GM18867 (cell line): ENCODE measurements at regions not wholly inside any gene's neighbourhood (a gene's known extent, or its start where the extent isn't known, plus 50 kb on each side); places are given as distances from the start of the nearest gene placed in this dataset.
"Not testable (repeated sequence)": the region's sequence is repeated elsewhere in the genome, so short reads cannot be mapped to it uniquely, and the experiment has no call there.

ENCODE experiments used
- ATAC-seq: cut with Tn5 transposase; IDR thresholded peaks from one replicate; pipeline ENCODE4 v1.9.1; 2021; ENCODE audit warnings: mild to moderate bottlenecking, moderate library complexity; ENCODE audit not compliant: unreplicated experiment

GRCh38 chr6:96276305-96276704, 245.3 kb upstream of the UFL1 start:
- ATAC-seq, result no peak

DNA sequence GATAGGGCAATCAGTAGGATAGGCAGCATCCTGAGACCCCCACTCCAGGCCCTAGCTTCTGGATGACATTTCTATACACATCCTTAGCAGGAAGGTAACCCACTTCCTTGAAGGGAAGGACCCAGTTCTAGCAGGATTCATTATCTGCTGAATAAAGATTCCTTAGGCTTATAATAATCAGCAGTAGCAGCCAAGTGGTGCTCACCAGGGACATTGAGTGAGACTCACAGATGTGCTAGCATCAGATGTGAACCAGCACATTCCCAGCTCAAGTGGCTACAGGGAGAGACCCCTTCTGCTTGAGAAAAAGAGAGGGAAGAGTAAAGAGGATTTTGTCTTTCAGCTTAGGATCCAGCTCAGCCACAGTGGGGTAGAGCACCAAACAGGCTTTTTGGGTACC, 244.8 kb upstream of the UFL1 start:
- no peak for ATAC-seq

- no peak for ATAC-seq
Measured at GRCh38 chr6:96279084-96279483, 242.5 kb upstream of the UFL1 start.

GRCh38 chr6:96286503-96286902, 235.1 kb upstream of the UFL1 start:
- ATAC-seq, result no peak

- no peak for ATAC-seq
Measured at GRCh38 chr6:96299525-96299924, 222.1 kb upstream of the UFL1 start.

GRCh38 chr6:96301023-96301422, 220.6 kb upstream of the UFL1 start:
- ATAC-seq, result no peak

DNA sequence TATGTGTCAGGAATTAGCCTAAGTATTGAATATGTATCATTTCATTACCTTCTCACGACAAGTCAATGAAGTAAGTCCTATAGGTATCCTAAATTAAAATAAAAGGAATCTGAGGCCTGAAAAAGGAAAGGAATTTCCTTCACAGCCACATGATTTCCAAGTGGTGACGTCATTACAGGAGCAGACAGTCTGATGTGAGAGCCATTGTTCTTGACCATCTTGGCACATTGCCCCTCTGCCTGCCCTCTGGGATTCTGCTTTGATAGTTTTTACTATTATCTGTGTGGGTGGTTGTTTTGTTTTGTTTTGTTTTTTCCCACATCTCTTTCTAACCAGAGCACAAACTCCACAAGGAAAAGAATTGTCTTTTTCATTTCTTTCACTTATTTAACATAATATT, 219.8 kb upstream of the UFL1 start:
- no peak for ATAC-seq

GRCh38 chr6:96302991-96303390, 218.6 kb upstream of the UFL1 start:
- peak; percentile 47 for ATAC-seq

GRCh38 chr6:96304997-96305396, 216.6 kb upstream of the UFL1 start:
- peak; percentile 100 for ATAC-seq

DNA sequence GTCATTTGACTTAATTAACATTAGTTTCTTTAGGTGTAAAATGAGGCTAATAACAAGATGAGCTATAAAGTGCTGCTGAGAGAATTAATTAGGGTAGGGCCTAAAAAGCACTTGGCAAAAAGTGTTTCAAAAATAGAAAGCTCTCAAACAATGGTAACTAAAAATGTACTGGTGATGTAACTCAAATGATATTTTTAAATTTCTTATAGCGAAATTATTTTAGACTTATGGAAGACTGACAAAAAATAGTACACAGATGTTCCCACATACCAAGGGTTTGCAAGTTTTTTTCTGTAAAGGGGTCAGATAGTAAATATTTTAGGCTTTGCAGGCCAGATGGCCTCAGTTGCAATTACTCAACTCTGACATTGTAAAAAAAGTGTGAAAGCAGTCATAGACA, 190.7 kb upstream of the UFL1 start:
- ATAC-seq, result no peak

GRCh38 chr6:96340164-96340563, 181.4 kb upstream of the UFL1 start:
- no peak for ATAC-seq

- ATAC-seq, result no peak
Measured at GRCh38 chr6:96345501-96345900, 176.1 kb upstream of the UFL1 start.

- ATAC-seq, result no peak
Measured at GRCh38 chr6:96381246-96381645, 140.4 kb upstream of the UFL1 start.

DNA sequence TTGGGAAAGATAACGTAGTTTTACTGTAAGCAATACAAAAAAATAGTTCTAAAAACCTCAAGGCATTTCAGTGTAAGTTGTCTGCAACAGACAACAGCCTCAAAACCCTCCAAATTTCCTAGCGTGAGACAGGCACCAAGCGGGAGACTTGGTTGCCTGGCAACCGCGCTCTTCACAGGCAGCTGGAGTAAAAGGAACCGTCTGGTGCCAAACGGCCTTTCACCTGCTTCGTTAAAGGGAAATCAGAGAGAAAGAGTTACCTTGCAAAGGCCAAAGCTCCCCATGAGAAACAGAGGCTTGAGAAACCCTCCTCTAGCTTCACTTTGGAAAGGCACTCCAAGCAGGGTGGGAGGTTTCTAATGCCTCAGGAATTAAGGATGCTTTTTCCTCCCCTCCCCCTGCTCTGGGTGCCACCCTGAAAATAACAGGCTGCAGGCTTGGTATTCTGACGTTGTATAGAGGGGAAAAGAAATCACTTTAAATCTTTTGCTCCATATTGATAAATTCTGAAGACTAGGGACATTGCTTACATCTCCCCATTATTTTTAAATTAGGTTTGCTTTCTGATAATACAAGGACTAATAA, 129.7 kb upstream of the UFL1 start:
- peak; percentile 60 for ATAC-seq

- ATAC-seq, result peak; percentile 70
Measured at GRCh38 chr6:96394727-96395126, 126.9 kb upstream of the UFL1 start.

DNA sequence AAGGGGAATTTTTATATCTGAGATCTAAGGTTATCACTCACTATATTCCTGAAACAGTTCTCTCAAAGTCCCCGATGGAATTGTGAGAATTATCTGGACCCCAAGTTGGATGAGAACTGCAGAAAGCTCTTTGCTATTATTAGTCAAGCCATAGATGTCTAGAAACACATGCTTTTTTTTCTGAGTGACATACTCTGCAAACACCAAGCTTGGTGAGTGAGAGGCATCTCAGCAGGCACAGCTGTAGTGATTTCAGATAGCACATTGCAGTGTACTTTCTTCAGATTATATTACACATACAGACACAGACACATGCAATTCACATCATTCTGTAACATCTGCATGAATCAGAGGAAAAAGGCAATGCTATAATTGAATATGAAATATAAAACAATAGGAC, 111.1 kb upstream of the UFL1 start:
- no peak for ATAC-seq

DNA sequence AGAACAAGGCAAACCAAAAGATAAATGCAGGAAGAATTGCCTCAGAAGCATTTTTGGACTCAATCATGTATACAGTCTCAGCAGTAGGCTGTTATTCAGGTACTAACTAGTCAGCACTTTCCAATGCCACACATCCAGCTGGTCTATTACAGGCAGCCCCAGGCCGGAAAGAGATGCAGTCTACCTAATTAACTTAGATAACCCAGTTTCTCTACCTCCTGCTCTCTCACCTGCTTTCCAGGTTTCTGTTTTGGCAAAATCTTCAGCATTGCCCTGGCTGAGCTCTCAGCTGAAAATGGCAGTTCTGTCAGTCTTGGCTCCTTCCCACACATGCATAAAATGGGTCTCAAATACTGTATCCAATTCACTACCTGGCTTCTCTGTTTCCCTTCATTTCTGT, 101.3 kb upstream of the UFL1 start:
- no peak for ATAC-seq

- no peak for ATAC-seq
Measured at GRCh38 chr6:96433950-96434349, 87.7 kb upstream of the UFL1 start.

GRCh38 chr6:96436398-96436797, 85.2 kb upstream of the UFL1 start:
- no peak for ATAC-seq

DNA sequence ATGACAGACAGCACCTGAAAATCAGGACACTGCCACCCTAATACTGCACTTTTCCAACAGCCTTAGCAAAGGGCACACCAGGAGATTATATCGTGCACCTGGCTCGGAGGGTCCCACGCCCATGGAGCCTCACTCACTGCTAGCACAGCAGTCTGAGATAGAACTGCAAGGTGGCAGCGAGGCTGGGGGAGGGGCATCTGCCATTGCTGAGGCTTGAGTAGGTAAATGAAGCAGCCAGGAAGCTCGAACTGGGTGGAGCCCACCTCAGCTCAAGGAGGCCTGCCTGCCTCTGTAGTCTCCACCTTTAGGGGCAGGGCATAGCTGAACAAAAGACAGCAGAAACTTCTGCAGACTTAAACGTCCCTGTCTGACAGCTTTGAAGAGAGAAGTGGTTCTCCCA, 84.4 kb upstream of the UFL1 start:
- ATAC-seq, result not testable (repeated sequence)

GRCh38 chr6:96450082-96450769, 71.4 kb upstream of the UFL1 start:
- ATAC-seq, result no peak

- ATAC-seq, result no peak
Measured at GRCh38 chr6:96450770-96451130, 70.9 kb upstream of the UFL1 start.

GRCh38 chr6:96458771-96459170, 62.8 kb upstream of the UFL1 start:
- ATAC-seq, result no peak
